Hepatocyte (in vitro differentiated cells): ENCODE measurements at regions not wholly inside any gene's neighbourhood (a gene's known extent, or its start where the extent isn't known, plus 50 kb on each side); places are given as distances from the start of the nearest gene placed in this dataset.

Experiments
- DNase-seq: peaks from one replicate; pipeline ENCODE4 v3.0.0-alpha.2; 2016; ENCODE audit warnings: low spot score
- H2AFZ ChIP-seq: fragments of 200-600 bp; sonication (generic); 2 replicates; pipeline ENCODE4 v1.6.0; 2016; ENCODE audit warnings: antibody characterized with exemption, mild to moderate bottlenecking
- H3K27ac ChIP-seq: fragments of 200-600 bp; sonication (generic); 2 replicates; pipeline ENCODE4 v1.5.1; 2016; ENCODE audit warnings: mild to moderate bottlenecking
- H3K27me3 ChIP-seq: fragments of 200-600 bp; sonication (generic); 2 replicates; pipeline ENCODE4 v1.6.1; 2016
- H3K36me3 ChIP-seq: fragments of 200-600 bp; sonication (generic); replicated peaks from 2 replicates; pipeline ENCODE4 v1.5.1; 2016; ENCODE audit warnings: low read depth; ENCODE audit not compliant: insufficient read depth
- H3K4me1 ChIP-seq: fragments of 200-600 bp; sonication (generic); 2 replicates; pipeline ENCODE4 v1.5.1; 2016; ENCODE audit warnings: mild to moderate bottlenecking, moderate library complexity; ENCODE audit not compliant: insufficient read depth
- H3K4me2 ChIP-seq: fragments of 200-600 bp; sonication (generic); 2 replicates; pipeline ENCODE4 v1.6.0; 2016
- H3K4me3 ChIP-seq: fragments of 200-600 bp; sonication (generic); 2 replicates; pipeline ENCODE4 v1.5.1; 2016; ENCODE audit warnings: mild to moderate bottlenecking
- H3K79me2 ChIP-seq: fragments of 200-600 bp; sonication (generic); 2 replicates; pipeline ENCODE4 v1.6.0; 2017; ENCODE audit warnings: mild to moderate bottlenecking
- H3K9me2 ChIP-seq: fragments of 200-600 bp; sonication (generic); replicated peaks from 2 replicates; pipeline ENCODE4 v1.6.0; 2017; ENCODE audit warnings: mild to moderate bottlenecking; ENCODE audit not compliant: insufficient read depth
- H3K9me3 ChIP-seq: fragments of 200-600 bp; sonication (generic); 2 replicates; pipeline ENCODE4 v1.5.1; 2016; ENCODE audit warnings: low read depth, mild to moderate bottlenecking
- H4K20me1 ChIP-seq: fragments of 200-600 bp; sonication (generic); 2 replicates; pipeline ENCODE4 v1.6.0; 2016; ENCODE audit warnings: mild to moderate bottlenecking; ENCODE audit not compliant: insufficient read depth, poor library complexity, severe bottlenecking
- CTCF ChIP-seq: fragments of 200-600 bp; sonication (generic); IDR thresholded peaks from 2 replicates; pipeline ENCODE4 v1.5.1; 2016; ENCODE audit warnings: antibody characterized with exemption, mild to moderate bottlenecking; ENCODE audit not compliant: poor library complexity
- EZH2 ChIP-seq: fragments of 200-600 bp; sonication (generic); IDR thresholded peaks from 2 replicates; pipeline ENCODE4 v1.6.1; 2016; ENCODE audit warnings: antibody characterized with exemption, mild to moderate bottlenecking, borderline replicate concordance
- EZH2phosphoT487 ChIP-seq: fragments of 200-600 bp; sonication (generic); IDR thresholded peaks from one replicate; pipeline ENCODE4 v1.6.1; 2018; ENCODE audit warnings: antibody characterized with exemption, mild to moderate bottlenecking, low read depth, moderate library complexity; ENCODE audit not compliant: unreplicated experiment, severe bottlenecking
- WGBS: methylation state at CpG from one replicate; pipeline ENCODE4 v1.1.6; 2016; ENCODE audit warnings: low lambda C conversion rate; ENCODE audit errors: missing lambda C conversion rate; 5-methylcytosine and 5-hydroxymethylcytosine counted together

GRCh38 chr5:71782771-71783770, 64.0 kb downstream of the CARTPT start:
- peak overlapping the region; percentile 68 for H3K27ac ChIP-seq
- no peaks in the 10 kb centered on the region for H3K36me3 ChIP-seq
- H3K4me1 ChIP-seq = peaks cover 9% of the 10 kb centered on the region
- peak overlapping the region; percentile 79 for H2AFZ ChIP-seq
- H4K20me1 ChIP-seq = no peaks in the 10 kb centered on the region
- peak; percentile 93 for TF ChIP-seq CTCF
- no peak for TF ChIP-seq EZH2phosphoT487
- TF ChIP-seq EZH2 = no peak
- WGBS = 34% methylated on average over 27 of the region's 27 CpGs
- H3K79me2 ChIP-seq = no peaks in the 10 kb centered on the region
- no peaks in the 10 kb centered on the region for H3K9me3 ChIP-seq
- H3K27me3 ChIP-seq = no peaks in the 10 kb centered on the region
- peak; percentile 90 for DNase-seq
- no peaks in the 10 kb centered on the region for H3K9me2 ChIP-seq
- H3K4me2 ChIP-seq = peak overlapping the region; percentile 70
- no peak overlapping the region for H3K4me3 ChIP-seq

GRCh38 chr5:71783891-71784290, 64.8 kb downstream of the CARTPT start:
- Histone ChIP-seq H2AFZ (no peak overlapping the region), H3K9me2 (no peaks in the 10 kb centered on the region), H3K4me3 (no peak overlapping the region), H4K20me1 (no peaks in the 10 kb centered on the region), H3K4me2 (no peak overlapping the region), H3K27me3 (no peaks in the 10 kb centered on the region), H3K79me2 (no peaks in the 10 kb centered on the region), H3K36me3 (no peaks in the 10 kb centered on the region), H3K27ac (peak overlapping the region; percentile 68), H3K4me1 (peaks cover 9% of the 10 kb centered on the region), H3K9me3 (no peaks in the 10 kb centered on the region)
- 94% methylated on average over 6 of the region's 6 CpGs for WGBS
- no peak for DNase-seq
- TF ChIP-seq EZH2phosphoT487 = no peak
- no peak for TF ChIP-seq CTCF
- TF ChIP-seq EZH2 = no peak

GRCh38 chr5:71786337-71787055, 67.4 kb downstream of the CARTPT start:
- WGBS = 76% methylated on average over 8 of the region's 8 CpGs
- Histone ChIP-seq H3K27ac (no peak overlapping the region), H3K4me1 (peaks cover 9% of the 10 kb centered on the region), H3K4me2 (no peak overlapping the region), H3K4me3 (no peak overlapping the region), H3K9me3 (no peaks in the 10 kb centered on the region), H3K9me2 (no peaks in the 10 kb centered on the region), H4K20me1 (no peaks in the 10 kb centered on the region), H2AFZ (no peak overlapping the region), H3K36me3 (no peaks in the 10 kb centered on the region), H3K27me3 (no peaks in the 10 kb centered on the region), H3K79me2 (no peaks in the 10 kb centered on the region)
- no peak for TF ChIP-seq CTCF
- no peak for TF ChIP-seq EZH2phosphoT487
- TF ChIP-seq EZH2 = no peak
- no peak for DNase-seq
